Fibroblast of skin of back (primary cell): ENCODE measurements at regions not wholly inside any gene's neighbourhood (a gene's known extent, or its start where the extent isn't known, plus 50 kb on each side); places are given as distances from the start of the nearest gene placed in this dataset.
A peak's percentile ranks its signal among the peaks of the same experiment; 100 is the strongest.

Experiments used
- DNase-seq: peaks from one replicate; pipeline ENCODE4 v3.0.0-alpha.2; 2013

DNA sequence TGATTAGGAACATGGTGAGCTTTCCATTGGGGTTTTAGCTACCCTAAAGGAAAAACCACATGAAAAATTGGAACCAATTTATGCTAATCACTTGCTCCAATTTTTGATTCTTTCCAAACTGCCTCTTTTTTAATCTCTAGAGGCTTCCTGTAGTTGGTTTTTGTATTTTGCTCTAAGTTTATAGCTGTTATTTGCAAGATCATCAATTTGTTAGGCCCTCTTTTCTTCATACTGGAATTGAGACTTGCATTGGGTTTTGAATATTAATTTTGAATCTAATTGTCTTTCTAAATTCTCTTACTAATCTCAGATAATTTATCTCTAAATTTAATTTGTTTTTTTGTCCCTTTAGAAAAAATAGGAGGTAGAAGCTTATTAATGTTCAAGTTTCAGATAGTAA is 713.3 kb downstream of the REEP3 start:
- no peak for DNase-seq

DNA sequence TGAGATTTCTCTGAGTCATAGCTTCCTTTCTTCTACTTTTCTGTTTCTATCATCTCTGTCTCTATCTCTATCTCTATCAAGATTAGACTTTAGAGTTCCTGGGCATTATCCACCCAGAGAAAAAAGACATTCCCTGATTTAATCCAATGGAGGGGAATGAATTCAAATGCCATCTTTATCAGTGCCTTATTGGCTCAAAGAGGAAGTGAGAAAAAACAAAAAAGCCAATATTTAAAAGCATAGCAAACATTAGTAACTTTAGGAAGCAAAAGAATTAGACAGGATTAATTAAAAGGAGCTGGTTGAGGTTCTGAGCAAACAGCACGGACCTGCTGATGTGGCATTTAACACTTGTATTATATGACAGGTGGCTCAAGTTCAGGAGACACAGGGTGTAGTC is 736.5 kb downstream of the REEP3 start:
- no peak for DNase-seq

DNA sequence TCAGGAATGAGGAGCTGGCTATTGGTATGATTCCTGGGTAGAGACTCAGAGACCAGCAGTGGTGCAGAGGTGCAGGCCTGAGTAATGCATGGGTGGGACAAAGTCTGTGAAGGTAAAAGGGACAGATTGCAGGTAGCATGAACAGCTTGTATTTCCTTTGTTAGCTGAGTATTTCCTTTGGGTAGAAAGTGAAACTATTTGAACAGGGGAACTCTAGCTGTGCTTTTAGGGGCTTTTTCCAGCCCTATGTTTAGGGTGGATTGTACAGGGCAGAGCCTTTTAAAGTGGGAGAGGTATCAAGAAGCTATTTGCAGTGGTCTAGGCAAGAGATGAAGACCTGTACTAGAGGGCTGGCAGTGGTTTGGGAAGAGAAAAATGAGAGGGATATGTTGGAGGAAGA is 739.9 kb downstream of the REEP3 start:
- no peak for DNase-seq

DNA sequence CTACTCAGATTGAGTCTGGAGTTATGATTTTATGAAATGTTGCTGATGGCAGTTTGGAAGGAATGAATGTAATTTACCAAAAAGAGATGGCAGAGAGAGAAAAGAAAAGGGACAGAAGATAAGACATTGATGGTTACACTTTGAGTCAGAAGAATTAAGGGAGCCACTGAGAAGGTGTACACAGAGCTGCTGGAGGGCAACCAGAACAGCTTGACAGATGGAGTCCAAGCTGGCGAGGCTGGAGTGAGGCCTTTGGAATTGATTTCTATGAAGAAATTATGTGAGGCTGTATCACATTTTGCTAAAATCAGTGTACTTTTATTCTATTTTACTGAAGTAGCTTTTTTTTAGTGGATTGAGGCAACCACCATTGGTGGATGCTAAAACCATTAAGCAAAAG is 740.5 kb downstream of the REEP3 start:
- no peak for DNase-seq

DNA sequence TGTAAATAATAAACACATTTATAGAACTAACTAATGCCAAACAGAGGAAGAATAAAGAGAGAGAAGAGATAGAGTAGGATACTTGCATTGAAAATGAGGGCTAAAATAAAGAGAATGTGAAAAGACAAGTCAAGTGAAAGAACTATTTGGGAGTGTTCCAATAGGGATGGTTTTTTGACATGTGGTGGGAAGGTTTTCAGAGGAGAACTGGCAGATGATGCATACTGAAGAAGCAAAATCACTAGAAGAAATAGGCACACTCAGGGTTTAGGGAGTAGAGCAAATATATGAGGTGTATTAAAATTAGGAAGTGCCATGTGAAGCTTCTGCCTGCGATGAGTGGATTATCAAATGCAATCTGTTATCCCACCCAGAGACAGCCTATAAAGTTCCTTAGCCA is 744.8 kb downstream of the REEP3 start:
- DNase-seq: no peak

DNA sequence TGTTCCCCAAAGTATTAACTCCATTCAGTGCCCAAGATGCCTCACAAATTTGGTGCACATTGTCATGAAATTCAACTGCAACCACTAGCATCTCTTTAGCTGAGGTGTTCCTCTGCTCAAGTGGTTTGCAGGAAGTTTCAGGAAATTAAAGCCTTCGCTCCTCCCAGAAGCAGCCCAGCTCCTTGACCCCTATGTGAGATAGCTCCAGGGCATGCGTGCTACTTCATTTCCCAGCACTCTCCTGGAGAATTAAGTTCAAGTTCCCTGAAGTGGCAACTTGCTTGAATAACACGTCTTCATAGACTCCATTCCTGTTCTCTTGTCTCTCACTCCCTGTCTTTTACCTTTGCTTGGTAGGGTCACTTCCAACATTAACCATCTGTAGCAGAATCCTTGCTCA is 750.3 kb downstream of the REEP3 start:
- DNase-seq: no peak

DNA sequence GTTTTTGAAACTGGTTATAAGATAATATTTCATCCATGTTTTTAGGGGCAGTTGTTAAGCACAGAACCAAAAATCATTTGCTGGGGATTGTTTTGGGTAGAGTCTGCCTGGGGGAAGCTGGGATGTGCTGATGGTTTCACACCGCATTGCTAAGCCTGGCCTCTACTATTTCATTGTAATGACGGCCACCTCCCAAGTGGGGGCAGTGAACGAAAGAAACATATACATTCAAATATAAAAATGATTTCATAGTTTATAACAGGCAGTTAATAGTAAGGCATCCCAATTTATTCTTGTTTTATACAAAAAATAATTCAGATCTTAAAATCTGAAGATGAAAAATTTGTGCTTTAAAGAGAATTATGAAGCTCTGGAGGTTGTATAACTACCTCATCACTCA is 750.8 kb downstream of the REEP3 start:
- peak; percentile 2 for DNase-seq

DNA sequence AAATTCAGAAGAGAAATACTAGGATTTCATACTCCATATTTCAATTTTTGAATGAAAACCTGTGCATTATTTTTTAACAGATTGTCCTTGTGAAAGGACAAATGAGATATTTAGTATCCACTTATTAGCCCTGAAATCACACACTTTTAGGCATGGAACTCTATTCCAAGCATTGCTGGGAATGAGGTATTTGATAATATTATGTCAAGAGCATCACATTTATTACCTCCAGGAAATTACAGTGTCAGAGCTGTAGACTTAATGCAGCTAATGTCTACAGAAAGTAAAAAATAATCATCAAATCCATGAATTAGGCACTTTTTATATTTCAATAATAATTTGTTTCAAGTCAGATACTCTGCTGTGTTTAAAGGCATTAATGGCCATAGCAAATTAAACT is 753.8 kb downstream of the REEP3 start:
- DNase-seq: no peak

DNA sequence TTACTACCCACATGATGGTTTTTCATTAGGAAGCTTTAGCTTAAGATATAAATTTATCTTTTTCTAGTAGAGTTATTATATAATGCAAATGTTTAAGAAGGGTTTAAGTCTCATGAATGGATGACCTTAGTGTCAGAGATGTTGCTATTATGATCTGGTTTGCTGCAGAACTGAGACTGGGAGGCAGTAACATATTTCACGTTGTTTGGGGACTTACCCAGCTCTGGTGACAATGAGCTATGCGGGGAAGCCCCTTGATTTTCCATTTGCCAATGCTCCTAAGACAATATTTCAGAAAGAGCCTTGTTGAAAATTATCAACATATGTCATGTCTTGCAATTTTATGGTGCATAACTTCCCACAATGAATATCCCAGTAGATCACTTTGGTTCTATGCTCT is 754.6 kb downstream of the REEP3 start:
- DNase-seq: no peak

DNA sequence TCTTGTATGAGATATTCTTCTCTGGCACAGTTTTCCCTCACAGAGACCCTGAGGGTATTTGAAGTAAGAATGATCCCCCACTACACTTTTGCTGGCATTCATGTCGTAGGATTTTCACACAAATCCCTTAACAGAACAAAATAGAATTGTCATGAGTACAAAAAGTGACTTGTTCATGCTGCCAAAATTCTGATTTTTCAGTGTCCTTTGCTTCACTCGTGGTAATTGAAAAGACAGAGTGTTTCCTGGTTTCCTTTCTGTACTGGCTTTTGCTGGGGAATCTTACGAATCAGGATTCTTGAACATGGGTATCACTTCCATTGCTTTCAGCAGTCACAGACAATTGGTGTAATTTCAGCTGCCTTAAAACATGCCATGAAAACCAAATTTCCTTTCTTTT is 756.3 kb downstream of the REEP3 start:
- DNase-seq: no peak

DNA sequence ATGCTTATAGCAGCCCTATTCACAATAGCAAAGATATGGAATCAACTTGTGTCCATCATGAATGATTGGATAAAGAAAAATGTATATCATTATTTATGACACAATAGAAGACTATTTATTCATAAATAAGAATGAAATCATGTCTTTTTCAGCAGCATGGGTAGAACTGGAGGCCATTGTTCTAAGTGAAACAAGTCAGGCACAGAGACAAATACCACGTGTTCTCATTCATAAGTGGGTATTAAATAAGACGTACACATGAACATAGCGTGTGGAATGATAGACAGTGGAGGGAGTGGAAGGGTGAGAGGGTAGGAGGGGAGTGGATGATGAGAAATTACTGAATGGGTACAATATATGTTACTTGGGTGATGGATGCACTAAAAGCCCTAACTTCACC is 762.4 kb downstream of the REEP3 start:
- DNase-seq: no peak

DNA sequence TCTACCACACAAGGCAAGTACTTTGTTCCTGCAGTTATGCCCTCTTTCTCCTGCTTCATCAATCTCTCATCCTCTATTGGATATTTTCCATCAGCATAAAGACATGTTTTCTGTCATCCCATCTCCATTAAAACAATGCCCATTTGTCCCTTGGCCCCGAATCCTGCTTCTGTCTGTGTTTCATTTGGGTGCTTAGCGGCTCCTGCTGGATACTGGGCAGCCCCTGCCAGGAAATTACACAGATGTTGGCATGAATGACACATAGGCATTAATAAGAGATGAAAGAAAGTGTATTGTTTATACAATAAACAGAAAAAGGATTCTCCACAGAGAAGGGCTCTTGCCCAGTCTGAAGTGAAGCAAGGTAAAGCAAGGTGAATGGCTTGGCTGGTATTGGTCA is 765.3 kb downstream of the REEP3 start:
- DNase-seq: no peak

DNA sequence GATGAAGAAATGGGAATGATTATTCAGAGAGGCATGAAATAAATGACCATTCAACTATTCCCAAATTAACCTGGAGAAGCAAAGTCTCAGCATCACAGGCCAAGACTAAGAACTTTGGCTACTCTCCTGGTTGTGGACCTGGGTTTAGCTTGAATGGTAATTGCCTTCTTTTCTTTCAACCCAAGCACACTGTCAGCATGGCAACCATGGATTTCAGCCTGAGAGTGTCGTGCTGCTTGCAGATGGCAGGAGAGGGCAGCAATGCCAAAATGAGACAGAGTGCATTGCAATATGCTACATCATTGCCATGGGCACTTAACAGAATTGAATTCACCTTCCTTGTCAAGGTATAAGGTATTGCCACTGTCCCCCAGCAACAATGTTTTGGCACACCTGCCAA is 767.2 kb downstream of the REEP3 start:
- no peak for DNase-seq

DNA sequence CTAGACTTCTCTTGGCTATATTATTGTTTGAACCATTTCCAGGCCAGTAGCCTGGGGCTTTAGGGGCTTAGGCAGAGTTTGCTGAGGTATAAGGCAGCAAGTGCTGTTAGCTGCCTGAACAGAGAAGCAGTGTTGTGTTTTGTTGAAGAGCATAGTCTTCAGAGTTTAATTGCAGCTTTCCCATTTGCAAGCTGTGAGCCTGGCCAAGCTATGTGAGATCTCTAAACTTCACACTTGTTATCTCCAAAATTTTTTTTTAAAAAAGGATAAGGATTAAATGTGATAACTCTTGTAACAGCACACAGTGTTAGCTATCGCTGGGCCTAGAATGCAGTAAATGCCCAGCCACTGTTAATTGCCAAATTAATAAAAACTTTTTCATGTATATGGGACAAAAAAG is 782.4 kb downstream of the REEP3 start:
- no peak for DNase-seq

DNA sequence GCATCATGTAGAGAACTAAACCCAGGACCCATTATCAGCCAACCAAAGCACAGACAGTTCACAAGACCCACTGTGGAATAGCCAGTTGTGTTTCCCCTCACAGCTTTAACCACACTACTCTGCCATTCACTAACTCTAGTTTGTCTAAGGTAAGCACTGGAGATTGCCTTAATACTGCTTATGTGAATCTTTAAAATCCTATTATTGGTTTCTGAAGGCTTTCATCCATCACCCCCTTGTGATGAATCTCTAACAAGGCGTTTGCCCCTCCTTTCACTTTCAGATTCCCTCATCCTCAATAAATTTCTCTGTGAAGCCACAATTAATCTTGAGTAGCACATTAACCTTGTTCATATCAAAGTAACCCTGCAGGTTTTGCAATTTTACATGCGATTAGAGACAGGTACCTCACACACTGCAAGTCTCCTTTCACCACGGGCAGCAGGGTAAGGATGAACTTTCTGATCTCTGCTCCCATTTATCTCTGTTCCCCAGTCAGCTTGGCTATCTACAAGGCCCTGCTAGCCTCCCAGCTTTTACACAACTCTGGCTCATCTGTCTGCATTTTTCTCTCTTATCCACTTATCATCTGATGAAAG is 785.6 kb downstream of the REEP3 start:
- DNase-seq: no peak

DNA sequence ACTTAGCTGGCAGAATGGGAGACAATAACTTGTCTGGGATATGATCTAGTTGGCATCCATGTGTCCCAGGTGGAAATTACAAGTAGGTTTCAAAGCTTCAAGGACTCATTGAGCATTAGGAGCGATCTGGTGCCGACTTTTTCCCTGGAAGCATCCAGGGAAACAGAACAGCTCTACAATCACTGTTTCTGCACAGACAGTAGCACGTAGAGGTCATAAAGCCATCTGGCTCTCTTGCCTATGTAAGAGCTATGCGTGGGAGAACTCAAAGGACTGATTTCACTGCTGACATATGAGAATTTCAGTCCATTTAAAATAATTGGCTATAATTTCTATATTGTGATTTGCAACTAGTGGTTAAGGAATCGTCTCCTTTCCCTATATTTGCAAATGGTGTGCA is 791.7 kb downstream of the REEP3 start:
- DNase-seq: no peak

DNA sequence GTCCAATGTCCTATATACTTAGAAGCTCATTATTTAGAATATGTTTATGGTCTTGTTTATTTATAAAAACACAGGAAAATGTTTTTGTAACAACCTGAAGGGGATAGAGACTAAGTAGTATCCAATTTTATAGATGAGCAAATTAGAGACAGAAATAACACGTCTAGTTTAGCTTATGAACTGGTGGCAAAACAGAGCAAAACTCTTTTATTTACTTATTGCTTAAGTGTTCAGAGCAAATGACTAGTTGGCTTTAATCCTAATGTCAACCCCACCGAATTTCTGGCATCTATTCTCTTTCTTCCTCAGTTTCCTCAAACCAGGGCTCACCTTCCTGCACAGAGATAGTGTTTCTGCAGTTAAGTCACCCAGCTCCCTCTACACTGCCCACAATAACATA is 792.8 kb downstream of the REEP3 start:
- no peak for DNase-seq

DNA sequence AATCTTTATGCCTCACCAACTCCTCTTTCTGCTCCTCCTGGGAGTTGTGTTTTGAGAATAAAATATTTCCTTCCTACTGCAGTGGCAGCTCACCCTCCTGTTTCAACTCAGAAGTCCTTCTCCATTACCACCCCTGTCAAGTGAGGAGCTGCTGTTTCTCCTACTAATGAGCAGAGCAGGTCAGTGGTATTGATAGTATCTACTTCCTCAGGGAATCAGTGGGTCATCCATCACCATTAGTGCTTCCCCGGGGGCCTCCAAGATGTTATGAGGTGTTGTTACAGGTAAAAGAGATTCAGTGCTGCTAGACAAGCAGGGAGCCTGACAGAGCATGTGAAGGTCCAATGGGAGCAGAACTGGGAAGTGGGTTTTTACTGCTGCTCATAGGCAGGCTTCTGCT is 795.2 kb downstream of the REEP3 start:
- DNase-seq: no peak

DNA sequence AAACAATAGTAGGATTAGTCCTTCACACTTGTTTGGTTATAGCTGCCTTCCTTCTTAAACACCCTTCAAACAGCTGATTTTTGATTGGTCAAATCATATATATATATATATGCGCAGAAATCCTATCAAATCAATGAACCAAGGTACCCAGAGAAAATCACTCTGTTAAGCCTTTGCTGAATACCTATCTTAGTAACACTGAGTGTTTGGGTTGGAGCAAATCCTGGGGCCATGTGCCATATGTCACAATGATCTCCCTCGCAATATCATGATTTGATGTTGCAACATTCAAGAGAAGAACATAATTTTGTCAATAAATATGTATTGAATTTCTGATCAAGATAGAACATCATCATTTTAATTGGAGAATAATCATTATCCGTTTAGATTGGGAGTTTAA is 795.6 kb downstream of the REEP3 start:
- no peak for DNase-seq

DNA sequence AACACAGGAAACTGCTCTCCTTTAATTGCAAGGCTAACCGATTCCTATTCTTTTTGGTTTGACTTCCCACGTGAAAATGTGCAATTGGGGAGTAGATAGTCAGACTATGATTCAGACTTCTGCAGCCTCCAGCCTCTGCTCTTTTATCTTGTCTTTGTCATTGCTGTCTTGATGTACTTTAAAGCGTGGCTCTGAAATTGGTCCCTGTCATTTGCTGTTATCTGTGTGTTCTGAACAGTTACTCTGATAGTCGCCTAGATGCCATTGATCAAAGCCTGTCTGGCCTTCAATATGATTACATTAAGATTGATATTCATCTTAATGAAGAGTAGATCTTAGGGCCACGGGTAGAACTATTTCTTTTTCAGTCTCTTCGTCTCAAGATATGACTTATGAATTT is 799.2 kb downstream of the REEP3 start:
- no peak for DNase-seq

DNA sequence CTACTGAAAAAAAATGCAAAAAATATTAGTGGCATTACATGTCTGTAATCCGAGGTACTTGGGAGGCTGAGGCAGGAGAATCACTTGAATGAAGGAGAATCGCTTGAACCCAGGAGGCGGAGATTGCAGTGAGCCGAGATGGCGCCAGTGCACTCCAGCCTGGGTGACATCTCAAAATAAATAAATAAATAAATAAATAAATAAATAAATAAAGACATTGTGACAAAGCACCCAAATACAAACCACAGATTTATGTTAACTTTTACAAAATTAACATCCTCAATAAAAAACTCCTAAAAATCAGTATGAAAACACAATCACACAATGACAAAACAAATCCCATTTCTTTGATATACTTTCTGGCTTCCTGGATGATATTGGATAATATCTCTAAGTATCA is 808.3 kb downstream of the REEP3 start:
- no peak for DNase-seq

DNA sequence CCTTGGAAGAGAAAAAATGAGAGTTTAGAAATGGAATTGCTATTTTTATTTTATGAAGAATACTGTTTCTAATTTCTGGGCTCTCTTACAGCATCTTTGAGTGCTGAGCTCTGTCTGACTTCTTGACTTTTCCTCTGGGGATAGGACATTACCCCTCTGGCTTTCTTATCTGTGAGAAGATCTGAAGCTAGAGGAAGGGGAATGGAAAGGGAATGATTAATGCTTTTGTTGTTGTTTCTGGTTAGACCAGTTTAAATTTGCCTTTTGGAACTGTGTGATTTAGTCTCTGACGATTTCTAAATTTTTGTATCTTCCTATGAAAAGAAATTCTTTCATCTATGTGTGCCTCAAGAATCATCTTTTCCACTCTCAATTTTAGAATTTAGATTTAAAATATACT is 811.4 kb downstream of the REEP3 start:
- DNase-seq: no peak

DNA sequence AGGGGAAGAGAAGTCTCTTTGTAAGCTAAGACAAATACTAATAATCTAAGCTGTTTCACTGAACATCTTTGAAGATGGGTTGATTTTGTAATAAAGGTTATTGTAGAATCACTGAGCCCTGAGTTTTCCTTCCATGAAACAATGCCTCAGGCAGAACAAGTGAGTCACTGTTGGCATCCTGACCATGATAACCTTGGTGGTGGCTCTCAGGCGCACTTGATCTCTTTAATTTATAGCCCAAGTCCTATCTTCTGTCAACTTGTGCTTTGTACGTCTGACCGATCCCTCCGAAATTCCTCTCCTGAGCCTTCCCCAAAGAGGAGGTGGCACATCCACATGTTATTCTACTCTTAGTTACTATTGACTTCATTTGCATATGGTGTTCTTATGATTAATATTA is 812.9 kb downstream of the REEP3 start:
- DNase-seq: no peak

DNA sequence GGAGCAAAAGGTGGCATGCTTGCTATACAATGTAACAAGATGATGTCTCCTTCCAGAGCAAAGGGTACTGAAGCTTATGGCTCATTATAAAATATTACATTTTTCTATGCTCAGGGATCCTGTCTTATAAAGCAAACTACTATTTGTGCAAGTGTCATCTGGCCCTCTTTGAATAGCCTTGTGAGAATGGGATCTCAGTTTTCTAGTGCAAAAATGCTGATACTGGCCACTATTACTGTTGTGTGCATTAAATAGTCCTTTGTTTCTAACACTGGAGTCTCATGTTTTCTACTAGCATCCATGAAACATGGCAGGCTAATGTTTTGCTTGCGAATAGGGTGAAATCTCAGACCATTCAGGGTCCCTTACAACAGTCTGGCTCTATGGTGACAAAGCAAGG is 823.0 kb downstream of the REEP3 start:
- DNase-seq: no peak

DNA sequence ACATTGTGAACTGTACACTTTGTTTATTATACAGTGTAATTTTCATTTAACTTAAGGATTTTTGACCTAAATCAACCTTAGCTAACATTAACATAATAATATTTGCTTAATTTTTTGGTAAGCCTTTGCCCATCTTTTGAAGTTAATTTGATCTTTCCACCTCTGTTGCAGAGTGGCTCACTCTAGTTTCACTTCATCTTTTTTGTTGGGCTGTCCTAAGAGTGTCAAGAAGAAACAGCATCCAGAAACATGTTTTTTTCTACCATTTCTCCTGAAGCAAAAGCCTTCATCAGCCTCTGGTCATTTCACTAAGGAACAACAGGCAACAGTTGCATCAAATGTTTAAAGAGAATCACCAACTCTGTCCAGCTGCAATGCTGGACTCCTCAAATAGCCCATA is 824.7 kb downstream of the REEP3 start:
- no peak for DNase-seq

DNA sequence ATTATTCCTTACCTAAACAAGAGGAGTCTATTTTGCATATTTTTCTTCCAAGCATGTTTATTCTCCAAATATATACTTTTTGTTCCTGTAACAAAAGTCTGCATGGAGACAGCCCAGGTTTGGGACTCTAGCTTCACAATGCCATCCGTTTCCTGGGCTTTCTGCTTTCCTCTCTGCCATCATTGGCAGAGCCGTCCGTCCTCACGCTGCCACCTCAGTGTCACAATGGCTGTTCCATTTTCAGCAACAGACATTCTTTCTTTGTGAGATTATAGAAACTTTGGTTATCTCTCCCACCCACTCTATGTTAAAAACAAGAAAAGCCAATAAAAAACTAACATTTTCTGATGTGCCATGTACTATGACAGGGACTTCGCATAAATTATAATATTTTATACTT is 825.2 kb downstream of the REEP3 start:
- no peak for DNase-seq
